D721Med (cell line): ENCODE measurements at regions not wholly inside any gene's neighbourhood (a gene's known extent, or its start where the extent isn't known, plus 50 kb on each side); places are given as distances from the start of the nearest gene placed in this dataset.

Experiments used
- DNase-seq: peaks from one replicate; pipeline ENCODE4 v3.0.0; 2011; ENCODE audit warnings: low spot score; ENCODE audit not compliant: insufficient read length
- FAIRE-seq: peaks from 2 replicates; lab custom pipeline; 2011; peaks lifted over from hg19 to GRCh38; lab: Jason Lieb, UNC
- CTCF ChIP-seq: IDR thresholded peaks from 2 replicates; pipeline ENCODE4 v1.5.1; 2012; ENCODE audit warnings: mild to moderate bottlenecking, control low read depth; ENCODE audit not compliant: insufficient read depth; ENCODE audit errors: missing control alignments

GRCh38 chr15:79211481-79211880 is 71.0 kb upstream of the ANKRD34C start:
- no peak for TF ChIP-seq CTCF
- FAIRE-seq (no peak), DNase-seq (no peak)

- TF ChIP-seq CTCF = no peak
- DNase-seq (no peak), FAIRE-seq (no peak)
Observed at GRCh38 chr15:79209690-79210089, 72.8 kb upstream of the ANKRD34C start.

GRCh38 chr15:79209116-79209515 is 73.4 kb upstream of the ANKRD34C start:
- no peak for FAIRE-seq
- TF ChIP-seq CTCF = no peak
- no peak for DNase-seq

GRCh38 chr15:79208179-79208578 is 74.3 kb upstream of the ANKRD34C start:
- DNase-seq (no peak), FAIRE-seq (no peak)
- no peak for TF ChIP-seq CTCF

- no peak for TF ChIP-seq CTCF
- no peak for DNase-seq
- no peak for FAIRE-seq
Observed at GRCh38 chr15:79206940-79207339, 75.6 kb upstream of the ANKRD34C start.

- TF ChIP-seq CTCF = no peak
- no peak for FAIRE-seq
- no peak for DNase-seq
Observed at GRCh38 chr15:79204886-79205675, 77.4 kb upstream of the ANKRD34C start.

GRCh38 chr15:79198461-79198860 is 84.1 kb upstream of the ANKRD34C start:
- FAIRE-seq = no peak
- DNase-seq = no peak
- TF ChIP-seq CTCF = no peak
